Caki2 (cell line): ENCODE measurements at regions not wholly inside any gene's neighbourhood (a gene's known extent, or its start where the extent isn't known, plus 50 kb on each side); places are given as distances from the start of the nearest gene placed in this dataset.

Experiments used
- DNase-seq: peaks from one replicate; pipeline ENCODE4 v3.0.0-alpha.2; 2015; ENCODE audit warnings: low read depth
- in situ Hi-C: cut with HindIII; loops from 2 replicates; pipeline ENCODE4 v1.10.0; 2016; ENCODE audit warnings: low sequenced_read_pairs, low pct_unique_long_range_greater_than_20kb, mixed read lengths

- in situ Hi-C loops: no loop called here
- DNase-seq: no peak
Measured at GRCh38 chr9:79806086-79806485, 234.3 kb downstream of the TLE4 start.

GRCh38 chr9:79801459-79801858 is 229.7 kb downstream of the TLE4 start:
- no peak for DNase-seq

GRCh38 chr9:79800578-79800977 is 228.8 kb downstream of the TLE4 start:
- DNase-seq: no peak
- in situ Hi-C loops: no loop called here

More at GRCh38 chr9:79801459-79801858, 229.7 kb downstream of the TLE4 start:
- in situ Hi-C loops: no loop called here

GRCh38 chr9:79799691-79800335 is 228.0 kb downstream of the TLE4 start:
- no peak for DNase-seq
- in situ Hi-C loops: no loop called here

GRCh38 chr9:79798450-79798849 is 226.7 kb downstream of the TLE4 start:
- in situ Hi-C loops: no loop called here
- DNase-seq: no peak

GRCh38 chr9:79796411-79796810 is 224.6 kb downstream of the TLE4 start:
- in situ Hi-C loops: no loop called here
- DNase-seq: no peak

GRCh38 chr9:79788662-79789061 is 216.9 kb downstream of the TLE4 start:
- in situ Hi-C loops: no loop called here
- no peak for DNase-seq

GRCh38 chr9:79781263-79781662 is 209.5 kb downstream of the TLE4 start:
- in situ Hi-C loops: no loop called here
- no peak for DNase-seq

- in situ Hi-C loops: no loop called here
- no peak for DNase-seq
Measured at GRCh38 chr9:79780559-79780958, 208.8 kb downstream of the TLE4 start.

GRCh38 chr9:79779901-79780300 is 208.1 kb downstream of the TLE4 start:
- in situ Hi-C loops: no loop called here
- no peak for DNase-seq

GRCh38 chr9:79778581-79778980 is 206.8 kb downstream of the TLE4 start:
- in situ Hi-C loops: no loop called here
- no peak for DNase-seq

GRCh38 chr9:79776581-79776980 is 204.8 kb downstream of the TLE4 start:
- in situ Hi-C loops: no loop called here
- DNase-seq: no peak
